DLD1 (cell line): ENCODE measurements at regions not wholly inside any gene's neighbourhood (a gene's known extent, or its start where the extent isn't known, plus 50 kb on each side); places are given as distances from the start of the nearest gene placed in this dataset.

Experiments
- in situ Hi-C: cut with HindIII; loops from 2 replicates; pipeline ENCODE4 v1.10.0; 2017; ENCODE audit warnings: low sequenced_read_pairs

GRCh38 chr9:2933165-2934095, 89.5 kb upstream of the PUM3 start:
- in situ Hi-C loops = no loop called here

- in situ Hi-C loops = no loop called here
Observed at GRCh38 chr9:2928411-2928810, 84.5 kb upstream of the PUM3 start.

- in situ Hi-C loops = no loop called here
Observed at GRCh38 chr9:2925016-2925415, 81.1 kb upstream of the PUM3 start.

GRCh38 chr9:2924380-2924768, 80.5 kb upstream of the PUM3 start:
- in situ Hi-C loops = no loop called here

GRCh38 chr9:2923766-2924379, 80.0 kb upstream of the PUM3 start:
- in situ Hi-C loops = no loop called here

- in situ Hi-C loops = no loop called here
Observed at GRCh38 chr9:2919347-2919746, 75.5 kb upstream of the PUM3 start.

- in situ Hi-C loops = no loop called here
Observed at GRCh38 chr9:2916382-2916985, 72.6 kb upstream of the PUM3 start.

GRCh38 chr9:2913026-2913425, 69.1 kb upstream of the PUM3 start:
- in situ Hi-C loops = no loop called here

- in situ Hi-C loops = no loop called here
Observed at GRCh38 chr9:2907411-2907810, 63.5 kb upstream of the PUM3 start.

- in situ Hi-C loops = no loop called here
Observed at GRCh38 chr9:2904242-2904930, 60.5 kb upstream of the PUM3 start.
